Kidney (tissue), 13 donors: ENCODE measurements at regions not wholly inside any gene's neighbourhood (a gene's known extent, or its start where the extent isn't known, plus 50 kb on each side); places are given as distances from the start of the nearest gene placed in this dataset.

Source experiments
- DNase-seq, 5 donors: peaks; one replicate each; pipeline ENCODE4 v3.0.0-alpha.2; 2013 to 2020
- FAIRE-seq: peaks from 2 replicates; lab custom pipeline; 2012; peaks lifted over from hg19 to GRCh38; lab: Jason Lieb, UNC
- H3K27ac ChIP-seq, 2 donors: one replicate each; pipeline ENCODE4 v1.7.0; 2013; ENCODE audit warnings: low read depth in 2 of 2, low read length in 2 of 2, inconsistent platforms in 1 of 2
- H3K27me3 ChIP-seq: one replicate; pipeline ENCODE4 v1.7.1; 2013; ENCODE audit warnings: low read length, inconsistent platforms; ENCODE audit not compliant: control insufficient read depth, insufficient read depth
- H3K36me3 ChIP-seq, 3 donors: one replicate each; pipeline versions ENCODE4 v1.7.0 to v1.7.1; 2013; ENCODE audit warnings: low read length in 3 of 3, control low read depth in 1 of 3, inconsistent platforms in 1 of 3; ENCODE audit not compliant: insufficient read depth in 3 of 3, control insufficient read depth in 2 of 3
- H3K4me1 ChIP-seq, 3 donors: one replicate each; pipeline versions ENCODE4 v1.7.0 to v1.7.1; 2013; ENCODE audit warnings: low read length in 3 of 3, inconsistent platforms in 1 of 3, low read depth in 1 of 3; ENCODE audit not compliant: control insufficient read depth in 2 of 3, insufficient read depth in 2 of 3
- H3K4me3 ChIP-seq, 3 donors: one replicate each; pipeline versions ENCODE4 v1.7.0 to v1.8.1; 2013; ENCODE audit warnings: low read length in 3 of 3, control low read depth in 1 of 3, inconsistent platforms in 1 of 3
- H3K9ac ChIP-seq, 3 donors: one replicate each; pipeline versions ENCODE4 v1.7.0 to v1.7.1; 2013; ENCODE audit warnings: low read length in 3 of 3, control low read depth in 1 of 3, inconsistent platforms in 1 of 3
- H3K9me3 ChIP-seq, 3 donors: one replicate each; pipeline versions ENCODE4 v1.7.0 to v1.7.1; 2013; ENCODE audit warnings: low read length in 3 of 3, control low read depth in 1 of 3, inconsistent platforms in 1 of 3; ENCODE audit not compliant: control insufficient read depth in 2 of 3, insufficient read depth in 1 of 3
- CTCF ChIP-seq: IDR thresholded peaks from 3 replicates; pipeline ENCODE4 v1.5.1; 2012; ENCODE audit warnings: mild to moderate bottlenecking, moderate library complexity, borderline replicate concordance; ENCODE audit not compliant: insufficient read depth; ENCODE audit errors: extremely low read depth
- intact Hi-C: fragments of 100-400 bp; cut with DNase I; formaldehyde crosslinking; loops from one replicate; pipeline ENCODE4 v1.11.1; 2022
- donor health status: control.
- donor health status: control.
- donor health status: control.
- donor health status: control.
- donor health status: control.
- donor health status: DM: yes; HTN: yes; CAD: no.
- donor health status: Normal renal cell carcinoma (clear cell type).

GRCh38 chr16:13324851-13325250 lies 423.5 kb downstream of the SHISA9 start:
- Histone ChIP-seq H3K4me1 (no peaks in the 10 kb centered on the region), H3K9ac (no peak overlapping the region), H3K4me3 (no peak overlapping the region), H3K27me3 (no peaks in the 10 kb centered on the region), H3K27ac (no peak overlapping the region), H3K36me3 (no peaks in the 10 kb centered on the region), H3K9me3 (no peaks in the 10 kb centered on the region)
- TF ChIP-seq CTCF: no peak
- intact Hi-C loops: no loop called here
- DNase-seq: no peak
- FAIRE-seq: no peak

- DNase-seq (no peak), FAIRE-seq (no peak)
- no peak for TF ChIP-seq CTCF
- intact Hi-C loops: no loop called here
- Histone ChIP-seq H3K27me3 (no peaks in the 10 kb centered on the region), H3K9ac (no peak overlapping the region), H3K9me3 (no peaks in the 10 kb centered on the region), H3K27ac (no peak overlapping the region), H3K36me3 (no peaks in the 10 kb centered on the region), H3K4me1 (no peaks in the 10 kb centered on the region), H3K4me3 (no peak overlapping the region)
Measured at GRCh38 chr16:13325396-13325795, 424.0 kb downstream of the SHISA9 start.

GRCh38 chr16:13331918-13332317 lies 430.5 kb downstream of the SHISA9 start:
- FAIRE-seq (no peak), DNase-seq (no peak)
- no peaks in the 10 kb centered on the region for H3K9me3 ChIP-seq
- H3K27ac ChIP-seq: no peak overlapping the region
- H3K9ac ChIP-seq: no peak overlapping the region
- H3K27me3 ChIP-seq: no peaks in the 10 kb centered on the region
- no peaks in the 10 kb centered on the region for H3K4me1 ChIP-seq
- H3K4me3 ChIP-seq: no peak overlapping the region
- no peaks in the 10 kb centered on the region for H3K36me3 ChIP-seq
- TF ChIP-seq CTCF: no peak
- intact Hi-C loops: no loop called here

- Histone ChIP-seq H3K4me3 (no peak overlapping the region), H3K27me3 (no peaks in the 10 kb centered on the region), H3K36me3 (no peaks in the 10 kb centered on the region), H3K9ac (no peak overlapping the region), H3K4me1 (no peaks in the 10 kb centered on the region), H3K27ac (no peak overlapping the region), H3K9me3 (no peaks in the 10 kb centered on the region)
- intact Hi-C loops: no loop called here
- no peak for FAIRE-seq
- TF ChIP-seq CTCF: no peak
- DNase-seq: peak in 1 of 5 donors; percentile 8
Measured at GRCh38 chr16:13332713-13333255, 431.4 kb downstream of the SHISA9 start.
